ENCODE measurements at regions not wholly inside any gene's neighbourhood (a gene's known extent, or its start where the extent isn't known, plus 50 kb on each side); places are given as distances from the start of the nearest gene placed in this dataset.

- no peak for TF ChIP-seq CTCF (IDR thresholded peaks at IDR 0.05)
- no peak for TF ChIP-seq PRDM15 (CRISPR knock-in tag; IDR thresholded peaks at IDR 0.05)
- no peak for TF ChIP-seq JUN (CRISPR knock-in tag; IDR thresholded peaks at IDR 0.05)
- TF ChIP-seq MLX (CRISPR knock-in tag; IDR thresholded peaks at IDR 0.05) = no peak
- no peak for TF ChIP-seq USF2 (CRISPR knock-in tag; IDR thresholded peaks at IDR 0.05)
- no peak for TF ChIP-seq ZNF671 (CRISPR knock-in tag; IDR thresholded peaks at IDR 0.05)
- no peak for TF ChIP-seq SOX15 (CRISPR knock-in tag; IDR thresholded peaks at IDR 0.05)
- TF ChIP-seq ZBTB43 (CRISPR knock-in tag; IDR thresholded peaks at IDR 0.05) = no peak
- TF ChIP-seq CREB1 (CRISPR knock-in tag; IDR thresholded peaks at IDR 0.05) = no peak
- no peak for TF ChIP-seq SMAD3 (CRISPR knock-in tag; IDR thresholded peaks at IDR 0.05; ENCODE audit: borderline replicate concordance)
- TF ChIP-seq ZNF263 (CRISPR knock-in tag; IDR thresholded peaks at IDR 0.05; ENCODE audit: low read depth) = no peak
- TF ChIP-seq FOXK1 (CRISPR knock-in tag; IDR thresholded peaks at IDR 0.05) = no peak
- no peak for TF ChIP-seq ATF3 (CRISPR knock-in tag; conservative IDR thresholded peaks at IDR 0.05)
- TF ChIP-seq GRHL2 (CRISPR knock-in tag; IDR thresholded peaks at IDR 0.05; ENCODE audit: insufficient replicate concordance, severe bottlenecking) = no peak
These were observed 567.7 kb upstream of the SGCD start for GRCh38 chr5:155759252-155759651.
